Vagina (tissue), 2 donors: ENCODE measurements at regions not wholly inside any gene's neighbourhood (a gene's known extent, or its start where the extent isn't known, plus 50 kb on each side); places are given as distances from the start of the nearest gene placed in this dataset.

ENCODE experiments used
- POLR2A ChIP-seq, 2 donors: fragments of 450-650 bp; IDR thresholded peaks; one replicate each; pipeline ENCODE4 v1.6.1; 2017; ENCODE audit warnings: antibody characterized with exemption in 2 of 2, mild to moderate bottlenecking in 2 of 2, moderate library complexity in 2 of 2
- POLR2AphosphoS5 ChIP-seq, 2 donors: sonication (generic); formaldehyde crosslinking; IDR thresholded peaks; one replicate each; pipeline ENCODE4 v1.9.0; 2017; ENCODE audit warnings: antibody characterized with exemption in 2 of 2, mild to moderate bottlenecking in 2 of 2, low read depth in 1 of 2; ENCODE audit not compliant: insufficient read depth in 1 of 2
- TF ChIP-seq, protein P1 (sequence below), 3 experiments: fragments of 450-650 bp in 2 of 3; fragments of 200-600 bp in 1 of 3; sonication (generic) in 1 of 3; IDR thresholded peaks; one replicate each; pipeline ENCODE4 v1.5.1; 2017 to 2019; ENCODE audit warnings: antibody characterized with exemption in 3 of 3, mild to moderate bottlenecking in 2 of 3, moderate library complexity in 2 of 3

DNA sequence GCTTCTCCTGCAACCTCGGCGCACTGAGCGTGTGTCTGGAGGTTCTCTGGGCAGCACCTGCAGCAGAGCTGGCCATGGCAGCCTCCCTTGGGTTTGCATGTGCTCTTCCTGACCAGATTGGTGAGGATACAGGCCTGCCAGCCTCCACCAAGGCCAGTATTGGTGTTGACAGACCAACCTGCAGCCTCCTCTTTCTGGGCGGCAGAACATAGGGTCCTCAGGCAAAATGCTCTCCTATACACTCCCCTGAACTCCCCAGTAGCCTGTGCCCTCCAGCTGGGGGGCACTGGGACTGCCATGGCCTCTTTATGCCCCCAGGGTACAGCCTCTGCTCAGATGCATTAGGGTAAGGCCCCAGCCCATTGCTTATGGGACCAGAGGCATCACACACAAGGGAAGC, 131.9 kb upstream of the SPRED2 start:
- TF ChIP-seq POLR2A (IDR thresholded peaks at IDR 0.05) (no peak), POLR2AphosphoS5 (IDR thresholded peaks at IDR 0.05; ENCODE audit: insufficient read depth in 1 of 2, low read depth in 1 of 2) (no peak)
- TF ChIP-seq, protein P1, sequence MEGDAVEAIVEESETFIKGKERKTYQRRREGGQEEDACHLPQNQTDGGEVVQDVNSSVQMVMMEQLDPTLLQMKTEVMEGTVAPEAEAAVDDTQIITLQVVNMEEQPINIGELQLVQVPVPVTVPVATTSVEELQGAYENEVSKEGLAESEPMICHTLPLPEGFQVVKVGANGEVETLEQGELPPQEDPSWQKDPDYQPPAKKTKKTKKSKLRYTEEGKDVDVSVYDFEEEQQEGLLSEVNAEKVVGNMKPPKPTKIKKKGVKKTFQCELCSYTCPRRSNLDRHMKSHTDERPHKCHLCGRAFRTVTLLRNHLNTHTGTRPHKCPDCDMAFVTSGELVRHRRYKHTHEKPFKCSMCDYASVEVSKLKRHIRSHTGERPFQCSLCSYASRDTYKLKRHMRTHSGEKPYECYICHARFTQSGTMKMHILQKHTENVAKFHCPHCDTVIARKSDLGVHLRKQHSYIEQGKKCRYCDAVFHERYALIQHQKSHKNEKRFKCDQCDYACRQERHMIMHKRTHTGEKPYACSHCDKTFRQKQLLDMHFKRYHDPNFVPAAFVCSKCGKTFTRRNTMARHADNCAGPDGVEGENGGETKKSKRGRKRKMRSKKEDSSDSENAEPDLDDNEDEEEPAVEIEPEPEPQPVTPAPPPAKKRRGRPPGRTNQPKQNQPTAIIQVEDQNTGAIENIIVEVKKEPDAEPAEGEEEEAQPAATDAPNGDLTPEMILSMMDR (IDR thresholded peaks at IDR 0.05), result no peak
